ENCODE measurements at regions not wholly inside any gene's neighbourhood (a gene's known extent, or its start where the extent isn't known, plus 50 kb on each side); places are given as distances from the start of the nearest gene placed in this dataset.

DNA sequence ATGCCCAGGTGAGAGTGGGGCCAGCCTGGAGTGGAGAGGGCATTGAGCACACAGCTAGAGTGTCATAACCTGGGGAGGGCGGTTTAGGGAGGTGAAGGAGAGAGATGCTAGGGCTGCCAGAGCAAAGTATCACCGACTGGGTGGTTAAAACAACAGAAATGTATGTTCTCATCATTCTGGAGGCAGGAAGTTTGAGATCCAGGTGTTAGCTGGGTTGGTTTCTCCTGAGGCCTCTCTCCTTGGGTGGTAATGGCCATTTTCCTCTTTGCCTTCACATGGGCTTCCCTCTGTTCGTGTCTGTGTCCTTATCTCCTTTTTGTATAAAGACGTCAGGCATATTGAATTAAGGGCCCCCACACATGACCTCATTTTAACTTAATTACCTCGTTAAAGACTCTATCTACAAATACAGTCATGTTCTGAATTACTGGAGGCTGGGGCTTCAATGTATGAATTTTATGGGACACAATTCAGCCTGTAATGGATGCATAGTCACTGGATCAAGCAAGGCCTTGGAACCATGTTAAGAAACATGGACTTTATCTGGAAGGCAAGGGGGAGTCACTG lies 118.6 kb upstream of the IL12B start:
- TF ChIP-seq POLR2A (IDR thresholded peaks at IDR 0.05): no peak
- TF ChIP-seq, protein P1, sequence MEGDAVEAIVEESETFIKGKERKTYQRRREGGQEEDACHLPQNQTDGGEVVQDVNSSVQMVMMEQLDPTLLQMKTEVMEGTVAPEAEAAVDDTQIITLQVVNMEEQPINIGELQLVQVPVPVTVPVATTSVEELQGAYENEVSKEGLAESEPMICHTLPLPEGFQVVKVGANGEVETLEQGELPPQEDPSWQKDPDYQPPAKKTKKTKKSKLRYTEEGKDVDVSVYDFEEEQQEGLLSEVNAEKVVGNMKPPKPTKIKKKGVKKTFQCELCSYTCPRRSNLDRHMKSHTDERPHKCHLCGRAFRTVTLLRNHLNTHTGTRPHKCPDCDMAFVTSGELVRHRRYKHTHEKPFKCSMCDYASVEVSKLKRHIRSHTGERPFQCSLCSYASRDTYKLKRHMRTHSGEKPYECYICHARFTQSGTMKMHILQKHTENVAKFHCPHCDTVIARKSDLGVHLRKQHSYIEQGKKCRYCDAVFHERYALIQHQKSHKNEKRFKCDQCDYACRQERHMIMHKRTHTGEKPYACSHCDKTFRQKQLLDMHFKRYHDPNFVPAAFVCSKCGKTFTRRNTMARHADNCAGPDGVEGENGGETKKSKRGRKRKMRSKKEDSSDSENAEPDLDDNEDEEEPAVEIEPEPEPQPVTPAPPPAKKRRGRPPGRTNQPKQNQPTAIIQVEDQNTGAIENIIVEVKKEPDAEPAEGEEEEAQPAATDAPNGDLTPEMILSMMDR (IDR thresholded peaks at IDR 0.05): no peak
